Stimulated activated CD8-positive, alpha-beta memory T cell treated with anti-CD3 and anti-CD28 coated beads, Interleukin-2, amount 100 ng/mL, for 1 hour (primary cell): ENCODE measurements at regions not wholly inside any gene's neighbourhood (a gene's known extent, or its start where the extent isn't known, plus 50 kb on each side); places are given as distances from the start of the nearest gene placed in this dataset.
"Not testable (repeated sequence)": the region's sequence is repeated elsewhere in the genome, so short reads cannot be mapped to it uniquely, and the experiment has no call there.

Source experiments
- DNase-seq, 2 donors: peaks; one replicate each; pipeline ENCODE4 v3.0.0-alpha.2; 2020; ENCODE audit warnings: low read depth in 2 of 2

- DNase-seq: no peak
These were observed 112.3 kb downstream of the MIAT start for GRCh38 chr22:26769663-26770062.

GRCh38 chr22:26770624-26771023 is 113.2 kb downstream of the MIAT start:
- DNase-seq: no peak

GRCh38 chr22:26773054-26773453 is 115.7 kb downstream of the MIAT start:
- not testable (repeated sequence) for DNase-seq

GRCh38 chr22:26775394-26775793 is 118.0 kb downstream of the MIAT start:
- DNase-seq: no peak

DNA sequence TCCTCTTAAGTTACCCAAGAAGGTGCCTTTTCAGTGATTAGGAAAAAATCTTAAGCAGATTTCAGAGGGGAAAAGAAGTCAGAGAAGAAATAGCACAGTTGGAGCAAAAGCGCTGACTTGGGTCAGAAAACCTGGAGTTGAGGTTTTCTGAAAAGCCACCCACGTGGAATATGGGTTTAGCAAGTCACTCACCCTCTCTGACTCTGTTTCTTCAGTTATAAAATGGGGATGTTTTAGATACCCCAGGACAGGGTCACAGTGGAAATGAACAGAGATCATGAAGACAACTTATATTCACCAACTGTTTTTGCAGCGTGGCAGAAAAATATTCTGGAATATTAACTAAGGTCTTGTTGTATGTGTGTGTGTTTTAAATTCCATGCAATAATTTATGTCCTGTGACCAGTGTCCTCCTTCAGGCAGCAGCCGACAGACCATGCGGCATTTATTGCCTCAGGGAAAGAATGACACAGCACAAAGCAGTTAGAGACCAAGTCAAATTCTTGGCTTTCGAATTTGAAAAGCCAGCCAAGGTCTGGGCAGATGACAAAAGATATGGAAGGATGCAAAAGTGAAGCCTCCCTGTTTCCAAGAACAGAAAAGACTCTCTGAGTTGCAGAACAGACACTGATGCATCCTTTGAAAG is 119.9 kb downstream of the MIAT start:
- no peak for DNase-seq

DNA sequence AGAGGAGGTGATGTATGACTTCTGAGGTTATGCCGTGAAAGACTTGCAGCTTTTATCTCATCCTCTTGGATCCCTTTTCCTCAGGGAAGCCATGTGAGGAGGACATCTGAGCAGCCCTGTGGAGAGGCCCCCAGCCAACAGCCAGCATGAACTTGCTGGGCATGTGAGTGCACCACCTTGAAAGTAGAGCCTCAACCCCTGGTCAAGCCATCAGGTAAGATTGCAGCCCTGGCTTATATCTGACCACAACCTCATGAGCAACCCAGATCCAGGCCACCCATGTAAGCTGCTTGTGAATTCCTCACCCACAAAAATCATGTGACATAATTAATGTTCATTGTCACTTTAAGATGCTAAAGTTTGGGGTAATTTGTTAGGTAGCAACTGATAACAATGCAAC is 121.0 kb downstream of the MIAT start:
- no peak for DNase-seq

DNA sequence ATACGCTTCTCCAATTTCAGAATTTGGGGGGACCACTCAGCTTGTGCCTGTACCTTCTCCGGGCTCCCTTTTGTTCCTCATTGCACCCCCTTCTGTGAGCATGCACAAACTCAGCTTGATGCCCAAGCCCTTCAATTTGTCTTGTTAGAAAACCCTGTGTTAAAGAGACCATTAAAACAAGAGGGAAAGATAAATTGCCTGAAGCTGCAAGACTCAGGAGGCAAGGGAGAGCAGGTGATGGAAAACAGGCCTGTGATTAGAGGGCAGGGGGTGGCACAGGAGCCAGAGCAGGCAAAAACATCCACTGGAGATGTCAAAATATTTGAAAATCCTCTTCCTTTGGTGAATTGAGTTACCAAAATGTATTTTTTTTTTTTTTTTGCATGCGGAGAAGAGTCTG is 121.7 kb downstream of the MIAT start:
- DNase-seq: no peak

DNA sequence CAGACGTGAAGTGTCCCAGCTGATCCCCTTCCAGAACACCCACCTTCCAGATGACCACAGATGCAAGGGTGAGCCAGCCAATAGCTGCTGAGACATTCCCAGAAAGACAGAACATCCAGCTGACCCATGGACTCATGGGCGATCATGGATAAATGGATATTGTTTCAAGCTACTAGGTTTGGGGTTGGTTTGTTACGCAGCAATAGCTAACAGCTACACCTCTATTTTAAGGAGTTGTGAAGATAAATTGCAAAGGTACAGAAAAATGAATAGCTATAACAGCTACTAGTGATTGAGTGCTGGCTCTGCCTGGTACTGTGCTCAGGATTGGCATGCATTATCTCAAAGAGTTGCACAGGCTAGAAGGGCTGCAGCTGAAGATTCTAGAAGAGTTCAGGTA is 122.5 kb downstream of the MIAT start:
- DNase-seq: no peak

DNA sequence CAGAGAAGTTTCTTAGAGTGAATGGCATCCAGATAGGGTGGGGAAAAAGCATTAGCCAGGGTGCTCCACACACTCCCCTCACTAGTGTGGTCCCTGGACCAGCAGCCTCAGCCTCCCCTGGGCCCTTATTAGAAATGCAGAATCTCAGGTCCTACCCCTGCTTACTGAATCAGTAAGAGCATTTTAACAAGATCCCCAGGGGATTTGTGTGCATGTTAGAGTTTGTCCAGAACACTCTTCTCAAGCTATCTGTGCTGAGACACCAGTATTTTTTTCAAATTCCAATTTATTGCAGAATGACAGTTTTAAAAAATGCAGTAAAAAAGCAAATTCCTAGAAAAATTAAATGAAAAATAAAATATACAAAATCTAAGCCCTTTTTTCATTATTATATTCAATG is 123.1 kb downstream of the MIAT start:
- DNase-seq: no peak

- DNase-seq: no peak
These were observed 123.7 kb downstream of the MIAT start for GRCh38 chr22:26781062-26781461.

GRCh38 chr22:26781596-26781995 is 124.2 kb downstream of the MIAT start:
- no peak for DNase-seq

DNA sequence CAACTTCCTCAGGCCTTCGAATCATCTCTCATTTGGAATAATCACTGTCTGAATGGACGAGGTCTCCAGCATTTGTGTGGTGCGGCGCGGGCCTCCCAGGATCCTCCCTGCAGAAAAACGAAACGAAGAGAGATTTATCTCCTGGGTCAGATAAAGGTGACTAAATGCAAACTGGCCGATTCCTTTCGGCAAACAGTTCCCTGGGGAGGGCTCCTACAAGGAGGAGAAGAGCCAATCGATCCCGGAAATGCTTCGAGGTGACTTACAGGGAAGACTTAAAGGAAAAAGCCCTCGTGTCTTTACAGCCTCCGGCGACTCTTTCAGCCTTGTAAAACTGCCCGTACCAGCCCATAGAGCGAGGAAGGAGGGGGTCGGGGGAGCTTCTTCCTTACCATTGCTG is 126.5 kb downstream of the MIAT start:
- no peak for DNase-seq

DNA sequence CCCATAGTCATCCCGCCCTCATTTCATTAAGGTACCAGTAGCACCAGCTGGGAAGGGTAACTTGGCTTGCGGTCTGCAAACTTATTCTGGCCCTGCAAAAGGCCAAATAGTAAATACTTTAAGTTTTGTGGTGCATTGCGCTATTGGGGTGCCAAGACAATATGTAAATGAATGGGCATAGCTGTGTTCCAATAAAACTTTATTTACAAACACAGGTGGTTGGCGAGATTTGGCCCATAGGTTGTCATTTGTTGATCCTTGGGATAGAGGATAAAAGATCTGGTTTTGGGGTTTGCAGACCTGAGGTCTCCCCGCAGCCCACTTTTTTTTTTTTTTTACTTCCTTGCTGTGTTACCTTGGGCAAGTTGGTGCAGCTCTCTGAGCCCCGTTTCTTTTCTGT is 127.4 kb downstream of the MIAT start:
- no peak for DNase-seq

GRCh38 chr22:26785932-26786331 is 128.5 kb downstream of the MIAT start:
- no peak for DNase-seq

DNA sequence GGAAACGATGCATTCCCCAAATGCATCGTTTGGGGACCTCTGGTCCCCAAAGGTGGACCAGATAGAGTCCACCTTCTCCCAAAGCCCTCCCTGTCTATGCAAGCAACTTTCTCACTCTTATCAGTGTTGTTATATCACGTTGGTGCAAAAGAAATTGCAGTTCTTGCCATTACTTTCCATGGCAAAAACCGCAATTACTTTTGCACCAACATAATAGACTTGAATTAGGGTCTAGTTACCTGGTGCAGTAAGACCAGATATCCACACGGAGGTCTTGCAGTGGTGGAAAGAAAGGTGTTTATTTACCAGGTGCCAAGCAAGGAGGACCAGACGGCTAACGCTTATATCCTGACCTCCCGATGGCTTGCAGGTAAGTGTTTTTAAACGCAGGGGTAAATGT is 129.0 kb downstream of the MIAT start:
- no peak for DNase-seq

DNA sequence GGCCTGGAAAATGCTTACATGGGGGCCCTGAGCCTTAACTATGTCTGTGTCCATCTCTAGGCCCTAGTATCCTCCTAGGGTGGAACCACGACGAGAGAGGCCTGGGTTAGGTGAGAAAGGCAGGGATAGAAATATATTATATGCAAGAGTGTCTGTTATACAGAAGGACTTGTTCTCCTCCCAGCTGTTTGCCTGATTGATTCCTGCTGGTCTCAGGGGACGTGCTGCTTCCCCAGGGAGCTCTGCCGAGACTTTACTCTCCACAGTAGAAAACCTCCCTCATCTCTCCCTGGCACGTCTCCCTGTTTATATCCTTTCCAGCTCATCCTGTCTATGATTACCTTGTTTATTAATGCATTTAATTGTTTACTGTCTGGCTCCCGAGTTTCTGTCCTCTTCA is 132.6 kb downstream of the MIAT start:
- DNase-seq: no peak

DNA sequence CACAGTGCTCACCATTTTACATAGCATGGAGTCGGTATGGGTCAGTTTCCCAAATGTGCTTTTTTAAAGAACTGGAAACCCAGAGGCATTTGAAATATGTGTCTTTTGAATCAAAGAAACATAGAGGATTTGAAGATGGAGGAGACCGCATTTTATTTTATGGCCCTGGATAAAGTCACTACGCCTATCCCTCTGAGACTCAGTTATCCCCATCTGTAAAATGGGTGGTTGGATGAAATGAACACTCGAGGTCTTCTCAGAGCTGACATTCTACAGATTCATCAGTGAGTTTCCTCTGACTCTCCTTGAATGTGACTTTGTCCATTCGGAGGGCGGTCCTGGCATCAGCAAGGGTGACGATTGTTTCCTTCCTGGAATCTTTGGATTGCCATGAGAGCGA is 135.1 kb downstream of the MIAT start:
- no peak for DNase-seq

GRCh38 chr22:26796785-26797184 is 139.4 kb downstream of the MIAT start:
- no peak for DNase-seq

DNA sequence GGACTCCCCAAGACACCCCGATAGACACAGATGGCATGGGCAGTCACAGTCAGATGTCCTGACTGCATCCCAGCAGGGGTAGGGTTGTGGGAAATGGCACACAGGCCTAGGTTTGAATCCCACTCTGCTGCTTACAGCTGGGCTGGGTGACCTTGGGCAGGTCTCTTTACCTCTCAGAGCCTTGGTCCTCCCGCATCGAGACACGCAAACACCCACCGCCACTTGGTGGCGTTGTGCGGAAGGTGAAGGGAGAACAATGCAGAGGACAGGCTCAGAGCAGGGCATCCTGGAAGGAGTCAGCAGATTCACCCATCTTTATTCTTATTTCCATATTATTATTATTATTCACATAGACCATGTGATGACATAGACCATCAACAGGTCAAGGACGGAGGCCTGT is 140.5 kb downstream of the MIAT start:
- no peak for DNase-seq

- DNase-seq: no peak
These were observed 141.2 kb downstream of the MIAT start for GRCh38 chr22:26798462-26799065.

DNA sequence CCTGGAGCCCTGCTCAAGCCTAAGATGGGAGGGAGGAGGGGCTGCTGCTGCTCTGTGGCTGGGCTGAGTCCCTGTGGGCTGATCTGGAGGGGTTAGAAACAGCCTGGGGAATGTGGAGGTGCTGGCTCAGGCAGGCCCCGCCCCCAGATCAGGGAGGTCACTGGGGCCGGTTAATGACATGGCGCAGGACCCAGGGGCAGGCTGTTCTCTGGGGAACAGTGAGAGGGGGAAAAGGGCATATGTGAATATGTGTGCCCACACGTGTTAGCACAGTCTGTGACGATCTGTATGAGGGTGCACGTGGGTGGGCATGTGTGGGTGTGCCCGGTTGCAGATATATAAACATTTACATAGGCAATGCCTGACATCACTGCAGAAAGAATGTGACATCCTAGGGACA is 143.5 kb downstream of the MIAT start:
- DNase-seq: no peak

GRCh38 chr22:26801449-26801848 is 144.1 kb downstream of the MIAT start:
- no peak for DNase-seq

GRCh38 chr22:26804315-26804714 is 146.9 kb downstream of the MIAT start:
- no peak for DNase-seq

DNA sequence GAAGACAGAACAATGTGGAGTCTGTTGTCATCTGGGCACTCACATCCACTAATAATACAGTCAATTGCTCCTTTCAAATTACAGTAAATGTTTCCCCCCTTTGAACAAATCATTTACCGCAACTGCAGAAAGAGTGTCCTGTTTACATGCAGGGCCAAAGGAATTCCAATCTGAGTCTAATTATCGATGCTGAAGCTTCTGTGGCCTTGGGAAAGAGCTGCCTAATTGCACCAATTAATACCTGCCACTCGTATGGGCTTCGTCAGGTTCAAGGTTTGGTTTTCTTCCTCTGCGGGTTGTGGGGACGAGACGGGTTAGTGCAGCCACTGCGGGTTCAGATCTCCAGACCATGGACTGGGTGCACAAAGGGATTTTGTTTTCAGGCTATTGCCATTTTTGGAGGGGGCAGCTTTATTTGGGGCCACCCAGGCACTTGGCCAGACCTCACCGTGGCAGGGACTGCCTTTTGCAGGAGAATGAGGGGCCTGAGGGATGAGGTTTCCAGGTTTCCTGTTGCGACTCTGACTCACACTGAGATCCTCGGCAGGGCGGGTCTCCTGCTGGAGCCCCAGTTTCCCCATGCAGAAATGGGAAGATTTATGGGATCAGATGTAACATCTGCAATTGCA is 147.6 kb downstream of the MIAT start:
- DNase-seq: no peak
